Astrocyte of the spinal cord (primary cell): ENCODE measurements at regions not wholly inside any gene's neighbourhood (a gene's known extent, or its start where the extent isn't known, plus 50 kb on each side); places are given as distances from the start of the nearest gene placed in this dataset.

Experiments used
- DNase-seq: peaks from one replicate; pipeline ENCODE4 v3.0.0; 2011; ENCODE audit warnings: low read depth, low spot score
- H3K4me3 ChIP-seq: 2 replicates; pipeline ENCODE4 v1.5.1; 2011; ENCODE audit warnings: low read depth, mild to moderate bottlenecking, low read length, moderate library complexity
- CTCF ChIP-seq: IDR thresholded peaks from 2 replicates; pipeline ENCODE4 v1.5.1; 2012; ENCODE audit warnings: low read depth, mild to moderate bottlenecking, low read length, inconsistent platforms
- in situ Hi-C: cut with HindIII; loops from 2 replicates; pipeline ENCODE4 v1.10.0; 2017; ENCODE audit warnings: low sequenced_read_pairs

GRCh38 chr7:65251851-65252620 lies 121.6 kb upstream of the ZNF92 start:
- in situ Hi-C loops, result no loop called here
- no peak for TF ChIP-seq CTCF
- peak overlapping the region; percentile 62 for H3K4me3 ChIP-seq
- peak; percentile 56 for DNase-seq

- no peak for DNase-seq
- H3K4me3 ChIP-seq, result no peak overlapping the region
- no peak for TF ChIP-seq CTCF
- in situ Hi-C loops, result no loop called here
These were observed 122.8 kb upstream of the ZNF92 start for GRCh38 chr7:65250697-65251395.

GRCh38 chr7:65250216-65250615 lies 123.4 kb upstream of the ZNF92 start:
- DNase-seq, result no peak
- TF ChIP-seq CTCF, result no peak
- no peak overlapping the region for H3K4me3 ChIP-seq
- in situ Hi-C loops, result no loop called here

- no peak for TF ChIP-seq CTCF
- DNase-seq, result no peak
- H3K4me3 ChIP-seq, result no peak overlapping the region
- in situ Hi-C loops, result no loop called here
These were observed 126.2 kb upstream of the ZNF92 start for GRCh38 chr7:65247491-65247890.

- DNase-seq, result peak; percentile 13
- no peak for TF ChIP-seq CTCF
- in situ Hi-C loops, result no loop called here
- peak overlapping the region; percentile 55 for H3K4me3 ChIP-seq
These were observed 133.8 kb upstream of the ZNF92 start for GRCh38 chr7:65239707-65240352.

- DNase-seq, result no peak
- in situ Hi-C loops, result no loop called here
- TF ChIP-seq CTCF, result no peak
- peak overlapping the region; percentile 55 for H3K4me3 ChIP-seq
These were observed 134.3 kb upstream of the ZNF92 start for GRCh38 chr7:65239324-65239706.
